ENCODE measurements at regions not wholly inside any gene's neighbourhood (a gene's known extent, or its start where the extent isn't known, plus 50 kb on each side); places are given as distances from the start of the nearest gene placed in this dataset.

DNA sequence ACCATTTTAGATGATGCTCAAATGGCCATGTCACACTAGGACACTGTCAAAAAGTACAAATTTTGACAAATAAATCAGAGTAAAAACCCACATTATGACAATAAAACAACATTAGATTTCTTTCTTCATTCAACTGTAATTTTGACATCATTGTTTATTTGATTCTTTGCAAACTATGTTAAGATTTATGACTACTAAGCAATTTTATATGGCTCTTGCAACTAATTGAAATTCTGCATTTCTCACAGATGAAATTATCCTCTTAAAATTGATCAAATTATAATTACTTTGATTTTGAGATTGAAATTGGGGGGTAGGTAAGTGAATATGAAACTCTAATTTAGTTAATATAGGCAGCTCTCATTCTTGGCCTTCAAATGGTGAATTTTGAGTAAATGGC, 59.8 kb downstream of the ATOH1 start:
- H3K27me3 ChIP-seq = no peaks in the 10 kb centered on the region
- H3K9me3 ChIP-seq = no peaks in the 10 kb centered on the region
- TF ChIP-seq, protein P1, sequence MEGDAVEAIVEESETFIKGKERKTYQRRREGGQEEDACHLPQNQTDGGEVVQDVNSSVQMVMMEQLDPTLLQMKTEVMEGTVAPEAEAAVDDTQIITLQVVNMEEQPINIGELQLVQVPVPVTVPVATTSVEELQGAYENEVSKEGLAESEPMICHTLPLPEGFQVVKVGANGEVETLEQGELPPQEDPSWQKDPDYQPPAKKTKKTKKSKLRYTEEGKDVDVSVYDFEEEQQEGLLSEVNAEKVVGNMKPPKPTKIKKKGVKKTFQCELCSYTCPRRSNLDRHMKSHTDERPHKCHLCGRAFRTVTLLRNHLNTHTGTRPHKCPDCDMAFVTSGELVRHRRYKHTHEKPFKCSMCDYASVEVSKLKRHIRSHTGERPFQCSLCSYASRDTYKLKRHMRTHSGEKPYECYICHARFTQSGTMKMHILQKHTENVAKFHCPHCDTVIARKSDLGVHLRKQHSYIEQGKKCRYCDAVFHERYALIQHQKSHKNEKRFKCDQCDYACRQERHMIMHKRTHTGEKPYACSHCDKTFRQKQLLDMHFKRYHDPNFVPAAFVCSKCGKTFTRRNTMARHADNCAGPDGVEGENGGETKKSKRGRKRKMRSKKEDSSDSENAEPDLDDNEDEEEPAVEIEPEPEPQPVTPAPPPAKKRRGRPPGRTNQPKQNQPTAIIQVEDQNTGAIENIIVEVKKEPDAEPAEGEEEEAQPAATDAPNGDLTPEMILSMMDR (IDR thresholded peaks at IDR 0.05) = no peak
- no peak overlapping the region for H3K4me3 ChIP-seq
- H3K36me3 ChIP-seq = no peaks in the 10 kb centered on the region
- DNase-seq = no peak
- no peak overlapping the region for H3K27ac ChIP-seq
- intact Hi-C loops (cut with DNase I; ENCODE audit: low total_unique reads) = no loop called here
- H3K4me1 ChIP-seq = no peaks in the 10 kb centered on the region

DNA sequence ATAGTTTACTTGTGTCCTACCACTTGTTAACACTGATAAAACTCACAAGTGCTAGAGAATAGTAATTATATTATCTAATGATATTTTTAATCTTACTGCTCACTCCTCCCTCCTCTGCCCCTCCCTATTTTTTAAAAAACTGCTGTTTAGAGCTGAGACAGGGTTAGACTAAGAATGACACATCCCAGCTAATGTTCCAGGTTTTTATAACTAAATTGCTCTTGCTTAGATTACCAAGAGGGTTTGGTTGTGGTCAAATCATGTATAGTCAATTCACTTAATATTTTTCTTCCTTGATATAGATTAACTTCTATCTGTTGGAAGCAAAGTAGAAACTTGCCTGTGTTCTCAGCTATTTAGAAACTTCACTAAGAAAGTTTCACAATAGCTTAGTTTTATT, 60.2 kb downstream of the ATOH1 start:
- Histone ChIP-seq H3K4me3 (no peak overlapping the region), H3K27ac (no peak overlapping the region), H3K9me3 (no peaks in the 10 kb centered on the region), H3K4me1 (no peaks in the 10 kb centered on the region), H3K27me3 (no peaks in the 10 kb centered on the region), H3K36me3 (no peaks in the 10 kb centered on the region)
- intact Hi-C loops (cut with DNase I; ENCODE audit: low total_unique reads) = no loop called here
- DNase-seq = no peak
- TF ChIP-seq, protein P1 (IDR thresholded peaks at IDR 0.05) = no peak

DNA sequence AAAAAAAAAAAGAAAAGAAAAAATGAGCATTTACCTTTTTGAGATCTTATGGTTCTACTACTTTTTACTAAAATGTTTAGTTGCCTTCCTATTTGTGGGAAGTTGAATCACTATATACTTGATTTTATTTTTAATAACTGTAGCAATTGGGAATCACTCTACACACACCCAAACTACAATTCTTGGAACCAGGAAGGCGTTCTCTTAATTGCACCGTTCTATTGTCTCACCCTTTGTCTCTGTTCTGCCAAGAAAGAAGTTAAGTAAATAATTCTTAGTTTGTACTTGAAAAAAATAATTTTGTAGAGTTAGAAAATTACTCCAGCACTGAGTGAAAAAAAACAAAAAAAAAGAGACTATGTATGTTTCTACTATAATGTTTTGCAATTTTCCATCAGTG, 62.7 kb downstream of the ATOH1 start:
- Histone ChIP-seq H3K4me1 (no peaks in the 10 kb centered on the region), H3K4me3 (no peak overlapping the region), H3K27ac (no peak overlapping the region), H3K9me3 (no peaks in the 10 kb centered on the region), H3K27me3 (no peaks in the 10 kb centered on the region), H3K36me3 (no peaks in the 10 kb centered on the region)
- intact Hi-C loops (cut with DNase I; ENCODE audit: low total_unique reads) = no loop called here
- DNase-seq = no peak
- TF ChIP-seq, protein P1 (IDR thresholded peaks at IDR 0.05) = no peak

DNA sequence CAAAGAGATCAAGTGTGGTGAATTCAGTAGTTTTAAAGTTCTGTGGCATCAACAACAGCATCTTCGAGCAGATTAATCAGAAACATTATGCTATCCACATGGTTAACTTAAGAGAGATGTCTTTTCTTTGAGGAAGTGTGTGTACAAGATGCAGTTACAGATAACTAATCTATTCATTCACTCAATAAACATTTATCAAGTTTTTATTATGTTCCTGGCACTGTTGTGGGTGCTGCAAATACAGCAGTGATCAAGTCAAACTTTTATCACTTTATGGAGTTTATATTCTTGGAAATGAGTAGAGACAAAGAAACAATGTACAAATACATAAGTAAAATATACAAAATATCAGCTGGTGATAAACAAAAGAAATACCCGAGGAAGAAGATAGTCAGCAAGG, 66.4 kb downstream of the ATOH1 start:
- no peaks in the 10 kb centered on the region for H3K27me3 ChIP-seq
- intact Hi-C loops (cut with DNase I; ENCODE audit: low total_unique reads) = no loop called here
- no peak overlapping the region for H3K4me3 ChIP-seq
- no peaks in the 10 kb centered on the region for H3K9me3 ChIP-seq
- TF ChIP-seq, protein P1 (IDR thresholded peaks at IDR 0.05) = no peak
- H3K27ac ChIP-seq = no peak overlapping the region
- no peak for DNase-seq
- no peaks in the 10 kb centered on the region for H3K4me1 ChIP-seq
- no peaks in the 10 kb centered on the region for H3K36me3 ChIP-seq

DNA sequence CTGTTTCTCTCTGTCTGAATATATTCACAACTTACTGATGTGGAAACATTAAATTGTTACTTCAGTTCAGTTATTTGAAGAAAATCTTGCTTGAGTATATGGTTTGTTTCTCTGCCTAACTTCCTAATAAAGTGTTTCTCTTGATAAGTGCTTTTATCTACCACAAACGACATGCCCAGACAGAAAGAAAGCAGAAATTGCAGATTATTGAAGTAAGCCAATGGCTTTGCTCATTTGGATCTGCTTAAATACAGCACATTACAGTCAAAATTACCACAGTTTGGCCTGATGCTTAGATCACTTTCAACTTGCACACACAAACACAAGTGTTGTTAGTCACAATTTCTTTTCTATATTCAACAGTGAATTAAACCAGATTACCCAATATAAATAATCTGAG, 68.0 kb downstream of the ATOH1 start:
- no peak overlapping the region for H3K27ac ChIP-seq
- TF ChIP-seq, protein P1 (IDR thresholded peaks at IDR 0.05) = no peak
- H3K27me3 ChIP-seq = no peaks in the 10 kb centered on the region
- H3K4me1 ChIP-seq = no peaks in the 10 kb centered on the region
- intact Hi-C loops (cut with DNase I; ENCODE audit: low total_unique reads) = no loop called here
- H3K36me3 ChIP-seq = no peaks in the 10 kb centered on the region
- no peaks in the 10 kb centered on the region for H3K9me3 ChIP-seq
- no peak for DNase-seq
- no peak overlapping the region for H3K4me3 ChIP-seq

DNA sequence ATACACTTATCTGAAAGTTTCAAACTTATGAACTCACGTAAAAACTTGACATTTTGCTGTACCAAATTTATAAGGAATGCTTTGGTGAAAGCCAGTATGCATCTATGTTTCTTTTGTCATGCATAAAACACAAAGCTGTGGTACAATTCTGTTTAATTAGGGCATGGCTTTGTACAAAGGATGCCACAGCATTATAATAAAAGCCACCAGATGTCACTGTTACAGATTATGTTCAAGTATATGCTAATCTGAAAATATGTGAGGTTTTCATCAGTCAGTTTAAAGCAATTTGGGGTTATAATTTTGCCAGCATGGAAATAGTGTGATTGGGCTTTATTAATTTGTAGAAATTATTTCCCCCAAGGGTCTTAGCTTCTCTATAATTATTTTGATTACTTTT, 69.0 kb downstream of the ATOH1 start:
- H3K36me3 ChIP-seq = no peaks in the 10 kb centered on the region
- H3K9me3 ChIP-seq = no peaks in the 10 kb centered on the region
- no peak overlapping the region for H3K27ac ChIP-seq
- DNase-seq = no peak
- no peaks in the 10 kb centered on the region for H3K4me1 ChIP-seq
- TF ChIP-seq, protein P1 (IDR thresholded peaks at IDR 0.05) = no peak
- no peak overlapping the region for H3K4me3 ChIP-seq
- intact Hi-C loops (cut with DNase I; ENCODE audit: low total_unique reads) = no loop called here
- H3K27me3 ChIP-seq = no peaks in the 10 kb centered on the region
